Neuron (in vitro differentiated cells): ENCODE measurements at regions not wholly inside any gene's neighbourhood (a gene's known extent, or its start where the extent isn't known, plus 50 kb on each side); places are given as distances from the start of the nearest gene placed in this dataset.

Experiments
- H2AFZ ChIP-seq: one replicate; pipeline ENCODE4 v1.6.1; 2013; ENCODE audit warnings: low read depth, mild to moderate bottlenecking, inconsistent platforms, low read length, moderate library complexity
- H3K27me3 ChIP-seq: one replicate; pipeline ENCODE4 v1.6.1; 2013; ENCODE audit warnings: low read length; ENCODE audit not compliant: insufficient read depth
- H3K36me3 ChIP-seq: one replicate; pipeline ENCODE4 v1.6.1; 2013; ENCODE audit warnings: low read length; ENCODE audit not compliant: insufficient read depth
- H3K4me1 ChIP-seq: one replicate; pipeline ENCODE4 v1.6.1; 2013; ENCODE audit warnings: low read length; ENCODE audit not compliant: insufficient read depth
- H3K4me3 ChIP-seq: 2 replicates; pipeline ENCODE4 v1.5.1; 2013; ENCODE audit warnings: mild to moderate bottlenecking, low read length, moderate library complexity
- H3K9me3 ChIP-seq: one replicate; pipeline ENCODE4 v1.6.1; 2013; ENCODE audit warnings: low read length

DNA sequence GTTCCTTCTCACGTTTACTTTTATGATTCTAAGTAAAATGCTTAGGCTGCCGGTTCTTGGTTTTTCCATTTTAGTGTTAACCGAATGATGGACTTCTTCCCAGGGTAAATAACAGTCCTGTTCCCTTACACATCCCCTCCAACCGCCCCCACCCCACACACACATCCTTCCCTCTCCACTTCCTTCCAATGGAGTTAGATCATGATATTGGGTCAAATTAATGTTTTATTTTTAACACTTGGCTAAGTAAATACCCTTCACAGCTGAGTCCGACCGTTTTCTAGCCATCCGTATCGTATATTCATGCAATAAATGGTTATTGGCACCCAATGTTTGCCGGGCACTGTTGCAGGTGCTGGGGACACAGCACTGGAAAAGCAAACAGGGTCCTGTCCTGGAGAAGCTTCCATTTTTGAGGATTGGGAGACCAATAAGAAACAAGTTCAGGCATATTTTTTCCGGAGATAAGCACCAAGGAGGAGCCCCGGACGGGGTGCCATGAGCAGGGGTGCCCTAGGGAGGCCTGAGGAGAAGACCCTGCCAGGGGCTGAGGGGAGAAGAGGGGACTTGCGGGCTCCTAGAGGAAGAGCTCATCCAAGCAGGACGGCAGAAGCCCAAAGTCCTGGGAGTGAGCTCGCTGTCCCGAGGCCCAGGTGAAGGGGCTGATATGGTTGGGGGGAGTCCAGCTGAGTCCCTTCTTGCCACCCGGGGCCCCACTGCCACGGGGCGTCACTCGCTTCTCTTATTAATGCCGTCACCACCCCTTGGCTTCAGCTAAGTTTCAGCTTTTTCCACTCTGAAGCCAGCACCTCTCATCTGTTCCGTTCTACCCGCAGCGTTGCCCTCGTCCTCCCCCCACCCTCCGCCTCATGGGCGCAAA, 126.0 kb upstream of the RET start:
- no peaks in the 10 kb centered on the region for H3K9me3 ChIP-seq
- H3K4me3 ChIP-seq: no peak overlapping the region
- H3K27me3 ChIP-seq: peaks cover 7% of the 10 kb centered on the region
- no peaks in the 10 kb centered on the region for H3K4me1 ChIP-seq
- no peak overlapping the region for H2AFZ ChIP-seq
- no peaks in the 10 kb centered on the region for H3K36me3 ChIP-seq

DNA sequence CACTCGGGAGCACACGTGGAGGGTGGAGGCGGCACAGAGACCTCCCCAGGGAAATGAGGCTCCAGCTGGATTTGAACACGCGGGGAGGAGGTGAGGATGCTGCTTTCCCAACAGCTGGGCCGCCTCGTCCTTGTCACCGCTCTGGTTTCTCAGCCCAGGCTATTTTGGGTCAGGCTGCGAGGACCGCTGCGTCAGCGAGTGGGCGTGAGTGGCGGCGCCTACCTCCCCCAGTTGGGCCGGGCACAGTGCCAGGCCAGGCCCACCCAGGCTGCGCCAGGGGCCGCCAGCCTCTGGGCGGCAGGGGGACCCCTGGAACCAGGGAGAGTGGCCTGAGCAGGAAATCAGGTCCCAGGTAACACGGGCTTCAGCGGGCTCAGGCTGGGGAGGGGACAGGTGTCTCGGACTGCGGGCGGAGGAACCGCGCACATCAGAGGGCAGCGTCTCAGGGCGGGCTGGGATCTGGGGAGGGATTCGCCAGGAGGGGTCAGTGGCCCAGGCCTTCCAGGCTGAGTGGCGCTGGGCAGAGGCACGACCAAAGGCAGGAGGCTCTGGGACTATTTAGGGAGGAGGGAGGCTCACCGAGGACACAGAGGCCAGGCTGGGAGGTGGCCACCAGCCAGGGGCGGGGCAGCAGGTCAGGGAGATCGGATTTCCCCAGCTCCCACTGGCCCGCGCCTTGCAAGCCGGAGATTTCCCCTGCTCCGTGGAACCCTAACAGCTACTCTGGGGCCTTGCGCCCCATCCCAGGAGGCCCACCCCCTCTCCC, 125.2 kb upstream of the RET start:
- Histone ChIP-seq H3K9me3 (no peaks in the 10 kb centered on the region), H3K36me3 (no peaks in the 10 kb centered on the region), H3K4me3 (no peak overlapping the region), H3K27me3 (peaks cover 7% of the 10 kb centered on the region), H3K4me1 (no peaks in the 10 kb centered on the region), H2AFZ (no peak overlapping the region)

- H3K4me1 ChIP-seq: no peaks in the 10 kb centered on the region
- no peak overlapping the region for H3K4me3 ChIP-seq
- H3K36me3 ChIP-seq: no peaks in the 10 kb centered on the region
- peaks cover 7% of the 10 kb centered on the region for H3K27me3 ChIP-seq
- no peaks in the 10 kb centered on the region for H3K9me3 ChIP-seq
- no peak overlapping the region for H2AFZ ChIP-seq
Observed at GRCh38 chr10:42952349-42952748, 124.5 kb upstream of the RET start.

DNA sequence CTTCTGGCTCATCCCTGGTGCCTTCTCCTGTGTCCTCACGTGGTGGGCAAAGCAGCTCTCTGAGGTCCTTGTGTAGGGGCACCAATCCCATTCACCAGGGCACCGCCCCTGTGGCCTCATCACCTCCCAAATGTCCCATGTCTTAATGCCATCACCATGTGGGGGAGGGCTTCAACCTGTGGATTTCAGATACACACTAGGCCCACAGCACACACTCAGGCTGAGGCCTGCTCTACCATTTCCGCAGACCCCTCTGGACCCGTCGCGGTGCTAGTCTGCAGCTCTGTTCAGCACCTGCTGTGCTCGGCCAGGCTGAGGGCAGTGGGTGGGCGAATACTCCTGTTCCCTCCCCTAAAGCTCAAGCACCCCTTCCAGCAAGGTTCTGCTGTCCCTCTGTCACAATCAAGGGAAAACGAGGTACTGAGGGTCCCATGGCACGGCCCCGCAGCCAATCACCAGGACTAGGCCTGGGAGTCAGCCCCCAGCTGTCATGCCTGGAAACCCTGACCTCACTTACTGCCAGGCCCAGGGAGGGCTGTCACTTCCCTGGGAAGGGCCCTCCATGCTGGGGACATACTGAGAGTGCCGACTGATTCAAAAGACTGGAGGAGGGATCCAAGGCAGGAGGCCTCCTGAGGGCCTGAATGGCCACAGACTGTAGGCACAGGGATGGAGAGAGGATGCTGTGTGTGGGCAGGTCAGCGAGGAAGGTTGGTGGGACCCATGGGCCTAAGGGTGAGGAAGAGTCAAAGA, 123.8 kb upstream of the RET start:
- no peaks in the 10 kb centered on the region for H3K9me3 ChIP-seq
- H3K4me1 ChIP-seq: no peaks in the 10 kb centered on the region
- H3K27me3 ChIP-seq: peaks cover 7% of the 10 kb centered on the region
- H3K36me3 ChIP-seq: no peaks in the 10 kb centered on the region
- H3K4me3 ChIP-seq: no peak overlapping the region
- no peak overlapping the region for H2AFZ ChIP-seq

- Histone ChIP-seq H3K4me3 (no peak overlapping the region), H3K4me1 (no peaks in the 10 kb centered on the region), H3K27me3 (peaks cover 7% of the 10 kb centered on the region), H3K36me3 (no peaks in the 10 kb centered on the region), H2AFZ (no peak overlapping the region), H3K9me3 (no peaks in the 10 kb centered on the region)
Observed at GRCh38 chr10:42953684-42954674, 122.9 kb upstream of the RET start.

DNA sequence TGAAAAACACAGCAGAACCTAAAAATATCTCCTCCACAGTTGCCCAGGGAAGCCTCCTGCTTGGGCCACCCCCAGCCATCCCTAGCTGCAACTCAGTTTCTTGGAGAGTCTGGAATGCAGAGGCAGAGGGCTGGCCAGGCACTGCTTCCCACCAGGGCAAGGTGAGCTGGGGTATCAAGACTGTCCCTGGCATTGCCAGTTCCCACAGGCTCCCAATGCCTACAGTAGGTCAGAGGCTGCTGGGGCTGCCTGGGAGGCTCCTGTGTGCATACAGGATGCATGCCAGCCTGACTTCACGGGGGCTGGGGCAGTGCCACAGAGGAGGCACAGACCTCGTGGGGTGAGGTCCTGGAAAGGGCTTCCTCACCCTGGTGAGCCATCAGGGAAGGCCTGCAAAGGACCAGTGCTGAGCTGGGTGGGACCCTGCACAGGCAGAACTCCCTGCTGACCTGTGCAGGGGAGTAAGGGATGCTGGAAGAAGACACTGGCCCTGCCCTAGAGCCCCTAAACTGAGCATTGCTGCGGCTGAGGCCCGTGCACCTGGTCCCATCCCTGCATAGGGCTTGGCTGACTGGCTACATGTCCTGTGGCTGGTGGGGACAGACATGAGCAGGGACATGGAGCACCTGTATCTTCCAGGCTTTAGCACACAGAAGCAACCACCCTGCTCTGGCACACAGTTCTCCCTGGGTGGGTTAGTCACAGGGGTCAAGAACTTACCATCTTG, 121.9 kb upstream of the RET start:
- H3K4me3 ChIP-seq: no peak overlapping the region
- peaks cover 7% of the 10 kb centered on the region for H3K27me3 ChIP-seq
- no peaks in the 10 kb centered on the region for H3K9me3 ChIP-seq
- no peaks in the 10 kb centered on the region for H3K36me3 ChIP-seq
- no peak overlapping the region for H2AFZ ChIP-seq
- H3K4me1 ChIP-seq: no peaks in the 10 kb centered on the region

GRCh38 chr10:42955493-42955889, 121.4 kb upstream of the RET start:
- Histone ChIP-seq H3K4me1 (no peaks in the 10 kb centered on the region), H3K4me3 (no peak overlapping the region), H3K27me3 (peaks cover 7% of the 10 kb centered on the region), H3K9me3 (no peaks in the 10 kb centered on the region), H2AFZ (no peak overlapping the region), H3K36me3 (no peaks in the 10 kb centered on the region)

DNA sequence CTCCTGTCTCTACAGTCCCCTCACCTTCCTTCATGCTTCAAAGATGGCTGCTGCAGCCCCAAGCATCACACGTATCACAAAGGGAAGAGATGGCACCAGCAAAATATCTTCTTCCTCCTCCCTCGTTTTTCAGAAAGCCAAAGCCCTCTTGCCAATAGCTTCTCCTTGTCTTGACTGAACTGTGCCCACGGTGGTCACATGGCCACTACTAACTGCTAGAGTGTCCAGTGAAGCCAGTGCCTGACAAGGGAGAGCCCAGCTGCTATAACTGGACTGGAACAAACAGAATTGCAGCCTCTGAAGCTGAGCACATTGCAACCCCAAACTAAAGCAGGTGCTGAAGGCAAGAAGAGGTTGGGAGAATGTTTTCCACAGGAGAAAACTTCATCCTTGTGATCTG, 120.8 kb upstream of the RET start:
- Histone ChIP-seq H2AFZ (no peak overlapping the region), H3K4me3 (no peak overlapping the region), H3K36me3 (no peaks in the 10 kb centered on the region), H3K27me3 (peaks cover 7% of the 10 kb centered on the region), H3K4me1 (no peaks in the 10 kb centered on the region), H3K9me3 (no peaks in the 10 kb centered on the region)

DNA sequence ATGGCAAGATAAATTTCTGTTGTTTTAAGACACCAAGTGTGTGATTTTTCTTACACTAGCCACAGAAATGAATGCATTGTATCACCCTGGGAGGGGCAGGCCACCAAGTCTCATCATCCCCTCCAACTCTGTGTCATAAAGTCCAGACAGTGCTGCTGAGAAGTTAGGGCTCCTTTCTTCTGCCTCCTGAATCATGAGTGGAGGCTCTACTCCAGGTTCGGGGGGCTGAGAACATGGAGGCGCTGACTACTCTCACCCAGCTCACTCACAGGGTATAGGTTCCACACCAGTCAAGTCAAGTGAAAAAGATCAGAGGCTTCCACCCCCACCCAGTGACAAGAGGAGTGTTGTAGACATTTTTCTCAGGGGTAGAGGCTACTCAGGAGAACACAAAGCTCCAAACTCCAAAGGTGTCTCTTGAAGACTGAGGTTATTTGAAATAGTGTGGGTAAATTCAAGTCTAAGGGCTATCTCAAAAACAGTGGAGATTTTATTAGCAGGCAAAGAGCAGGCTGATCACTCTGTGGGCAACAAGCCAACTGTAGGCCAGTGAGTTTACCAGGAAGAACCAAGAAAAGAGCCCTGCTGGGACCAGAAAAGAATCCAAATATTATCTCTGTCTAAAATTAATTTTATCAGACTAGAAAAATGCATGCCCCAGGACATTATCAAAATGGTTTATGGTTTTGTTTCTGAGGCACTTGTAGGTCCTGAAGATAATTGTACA, 118.6 kb upstream of the RET start:
- Histone ChIP-seq H2AFZ (no peak overlapping the region), H3K9me3 (no peaks in the 10 kb centered on the region)

DNA sequence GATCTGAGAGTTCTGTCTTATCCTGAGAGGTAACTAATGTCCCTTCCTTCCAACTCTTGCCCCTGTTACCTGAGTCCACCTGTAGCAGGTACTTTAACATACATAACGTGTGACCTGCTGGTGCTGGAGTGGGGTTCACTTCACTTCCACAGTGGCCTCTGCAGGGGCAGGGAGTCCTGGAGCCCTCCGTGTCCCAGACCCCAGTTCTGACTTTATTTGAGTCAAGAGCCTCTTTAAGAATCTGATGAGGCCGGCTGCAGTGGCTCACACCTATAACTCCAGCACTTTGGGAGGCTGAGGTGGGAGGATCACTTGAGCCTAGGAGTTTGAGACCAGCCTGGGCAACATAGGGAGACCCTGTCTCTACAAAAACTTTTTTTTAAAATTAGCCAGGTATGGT, 117.0 kb upstream of the RET start:
- Histone ChIP-seq H3K4me3 (no peak overlapping the region), H3K36me3 (no peaks in the 10 kb centered on the region), H3K4me1 (no peaks in the 10 kb centered on the region), H2AFZ (no peak overlapping the region), H3K27me3 (no peaks in the 10 kb centered on the region), H3K9me3 (no peaks in the 10 kb centered on the region)

More for the DNA sequence above, 118.6 kb upstream of the RET start:
- no peaks in the 10 kb centered on the region for H3K4me1 ChIP-seq
- H3K4me3 ChIP-seq: no peak overlapping the region
- H3K36me3 ChIP-seq: no peaks in the 10 kb centered on the region
- no peaks in the 10 kb centered on the region for H3K27me3 ChIP-seq

DNA sequence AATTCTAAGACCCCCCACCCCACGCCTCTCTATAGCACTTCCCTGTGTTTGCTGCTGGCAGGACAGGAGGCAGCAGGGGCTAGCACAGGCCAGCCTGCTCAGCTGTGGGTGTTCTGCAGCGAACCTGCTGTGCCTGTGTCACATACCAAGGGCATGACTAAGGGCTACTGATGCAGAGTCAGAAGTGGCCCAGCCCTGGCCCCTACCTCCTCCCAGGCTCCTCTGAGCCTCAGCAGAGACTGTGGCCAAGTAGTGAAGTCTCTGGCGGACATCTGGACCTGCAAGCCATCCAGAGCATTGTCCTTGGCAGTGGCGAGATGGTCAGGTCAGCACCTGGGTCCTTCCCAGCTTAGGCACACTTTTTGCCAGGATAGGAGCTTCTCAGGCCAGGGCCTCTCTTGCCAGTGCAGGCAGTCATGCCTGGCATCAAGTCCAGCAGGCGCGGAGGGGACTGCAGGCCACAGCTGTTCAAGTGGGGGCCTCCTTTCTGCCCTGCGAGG, 116.3 kb upstream of the RET start:
- H2AFZ ChIP-seq: no peak overlapping the region
- H3K27me3 ChIP-seq: no peaks in the 10 kb centered on the region
- no peaks in the 10 kb centered on the region for H3K9me3 ChIP-seq
- no peaks in the 10 kb centered on the region for H3K36me3 ChIP-seq
- H3K4me1 ChIP-seq: no peaks in the 10 kb centered on the region
- H3K4me3 ChIP-seq: no peak overlapping the region
